ENCODE measurements at regions not wholly inside any gene's neighbourhood (a gene's known extent, or its start where the extent isn't known, plus 50 kb on each side); places are given as distances from the start of the nearest gene placed in this dataset.

DNA sequence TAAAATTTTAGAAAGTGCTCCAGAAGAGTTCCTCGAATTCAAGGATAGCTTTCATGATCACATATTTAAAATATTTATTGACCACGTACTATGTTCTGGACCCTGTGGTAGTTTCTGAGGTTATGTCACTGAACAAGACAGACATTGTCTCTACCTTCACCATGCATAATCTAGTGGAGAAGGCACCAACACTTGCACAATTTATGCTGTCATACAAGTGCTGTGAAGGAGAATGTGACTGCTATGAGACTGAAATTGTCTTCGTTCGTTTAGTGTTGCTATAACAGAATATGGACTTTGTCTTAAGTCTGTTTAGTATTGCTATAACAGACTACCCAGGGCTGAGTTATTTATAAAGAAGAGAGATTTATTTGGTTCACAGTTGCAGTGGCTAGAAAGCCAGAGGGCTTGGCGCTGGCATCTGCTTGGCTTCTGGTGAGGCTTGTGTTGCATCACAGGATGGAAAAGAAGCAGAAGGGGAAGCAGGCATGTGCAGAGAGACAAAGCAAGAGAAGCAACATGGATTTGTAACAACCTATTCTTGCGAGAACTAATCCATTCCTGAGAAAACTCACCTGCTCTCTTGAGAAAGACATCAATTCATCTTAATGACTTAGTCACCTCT is 50.0 kb upstream of the RFX8 start:
- H3K36me3 ChIP-seq (ENCODE audit: control insufficient read depth, insufficient read depth, low read length), result no peaks in the 10 kb centered on the region
- intact Hi-C loops (cut with micrococcal nuclease; ENCODE audit: unreplicated experiment) (no loop called here), in situ Hi-C loops (cut with HindIII; ENCODE audit: low pct_unique_long_range_greater_than_20kb, low sequenced_read_pairs) (no loop called here)
- ChIA-PET POLR2A (no interaction called here), CTCF (no interaction called here)
- H3K27me3 ChIP-seq (ENCODE audit: control insufficient read depth, insufficient read depth, low read length), result no peaks in the 10 kb centered on the region
- no peaks in the 10 kb centered on the region for H3K9me3 ChIP-seq (ENCODE audit: control insufficient read depth, insufficient read depth, low read depth, low read length)
- TF ChIP-seq POLR2AphosphoS5 (IDR thresholded peaks at IDR 0.05; ENCODE audit: low read depth, low read length) (no peak), TCF7L2 (IDR thresholded peaks at IDR 0.05; ENCODE audit: low read depth, low read length) (no peak), SIN3A (IDR thresholded peaks at IDR 0.05; ENCODE audit: borderline replicate concordance, insufficient read depth, low read depth, low read length) (no peak)
- TF ChIP-seq, protein P1, sequence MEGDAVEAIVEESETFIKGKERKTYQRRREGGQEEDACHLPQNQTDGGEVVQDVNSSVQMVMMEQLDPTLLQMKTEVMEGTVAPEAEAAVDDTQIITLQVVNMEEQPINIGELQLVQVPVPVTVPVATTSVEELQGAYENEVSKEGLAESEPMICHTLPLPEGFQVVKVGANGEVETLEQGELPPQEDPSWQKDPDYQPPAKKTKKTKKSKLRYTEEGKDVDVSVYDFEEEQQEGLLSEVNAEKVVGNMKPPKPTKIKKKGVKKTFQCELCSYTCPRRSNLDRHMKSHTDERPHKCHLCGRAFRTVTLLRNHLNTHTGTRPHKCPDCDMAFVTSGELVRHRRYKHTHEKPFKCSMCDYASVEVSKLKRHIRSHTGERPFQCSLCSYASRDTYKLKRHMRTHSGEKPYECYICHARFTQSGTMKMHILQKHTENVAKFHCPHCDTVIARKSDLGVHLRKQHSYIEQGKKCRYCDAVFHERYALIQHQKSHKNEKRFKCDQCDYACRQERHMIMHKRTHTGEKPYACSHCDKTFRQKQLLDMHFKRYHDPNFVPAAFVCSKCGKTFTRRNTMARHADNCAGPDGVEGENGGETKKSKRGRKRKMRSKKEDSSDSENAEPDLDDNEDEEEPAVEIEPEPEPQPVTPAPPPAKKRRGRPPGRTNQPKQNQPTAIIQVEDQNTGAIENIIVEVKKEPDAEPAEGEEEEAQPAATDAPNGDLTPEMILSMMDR (IDR thresholded peaks at IDR 0.05), result no peak
- TF ChIP-seq, protein P2, sequence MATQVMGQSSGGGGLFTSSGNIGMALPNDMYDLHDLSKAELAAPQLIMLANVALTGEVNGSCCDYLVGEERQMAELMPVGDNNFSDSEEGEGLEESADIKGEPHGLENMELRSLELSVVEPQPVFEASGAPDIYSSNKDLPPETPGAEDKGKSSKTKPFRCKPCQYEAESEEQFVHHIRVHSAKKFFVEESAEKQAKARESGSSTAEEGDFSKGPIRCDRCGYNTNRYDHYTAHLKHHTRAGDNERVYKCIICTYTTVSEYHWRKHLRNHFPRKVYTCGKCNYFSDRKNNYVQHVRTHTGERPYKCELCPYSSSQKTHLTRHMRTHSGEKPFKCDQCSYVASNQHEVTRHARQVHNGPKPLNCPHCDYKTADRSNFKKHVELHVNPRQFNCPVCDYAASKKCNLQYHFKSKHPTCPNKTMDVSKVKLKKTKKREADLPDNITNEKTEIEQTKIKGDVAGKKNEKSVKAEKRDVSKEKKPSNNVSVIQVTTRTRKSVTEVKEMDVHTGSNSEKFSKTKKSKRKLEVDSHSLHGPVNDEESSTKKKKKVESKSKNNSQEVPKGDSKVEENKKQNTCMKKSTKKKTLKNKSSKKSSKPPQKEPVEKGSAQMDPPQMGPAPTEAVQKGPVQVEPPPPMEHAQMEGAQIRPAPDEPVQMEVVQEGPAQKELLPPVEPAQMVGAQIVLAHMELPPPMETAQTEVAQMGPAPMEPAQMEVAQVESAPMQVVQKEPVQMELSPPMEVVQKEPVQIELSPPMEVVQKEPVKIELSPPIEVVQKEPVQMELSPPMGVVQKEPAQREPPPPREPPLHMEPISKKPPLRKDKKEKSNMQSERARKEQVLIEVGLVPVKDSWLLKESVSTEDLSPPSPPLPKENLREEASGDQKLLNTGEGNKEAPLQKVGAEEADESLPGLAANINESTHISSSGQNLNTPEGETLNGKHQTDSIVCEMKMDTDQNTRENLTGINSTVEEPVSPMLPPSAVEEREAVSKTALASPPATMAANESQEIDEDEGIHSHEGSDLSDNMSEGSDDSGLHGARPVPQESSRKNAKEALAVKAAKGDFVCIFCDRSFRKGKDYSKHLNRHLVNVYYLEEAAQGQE (IDR thresholded peaks at IDR 0.05; ENCODE audit: insufficient read depth in 1 of 2, low read depth in 2 of 2, low read length in 1 of 2), result no peak
- H3K4me1 ChIP-seq (ENCODE audit: control insufficient read depth, insufficient read depth, low read length), result no peaks in the 10 kb centered on the region
- ATAC-seq (no peak), DNase-seq (ENCODE audit: low read depth, low spot score) (no peak)
- H3K4me3 ChIP-seq (ENCODE audit: low read depth in 2 of 2, low read length in 2 of 2), result no peak overlapping the region
- no peak overlapping the region for H3K27ac ChIP-seq (ENCODE audit: low read length)
- BruUV-seq (replicated peaks), result no TSS peak
